ENCODE measurements at regions not wholly inside any gene's neighbourhood (a gene's known extent, or its start where the extent isn't known, plus 50 kb on each side); places are given as distances from the start of the nearest gene placed in this dataset.

DNA sequence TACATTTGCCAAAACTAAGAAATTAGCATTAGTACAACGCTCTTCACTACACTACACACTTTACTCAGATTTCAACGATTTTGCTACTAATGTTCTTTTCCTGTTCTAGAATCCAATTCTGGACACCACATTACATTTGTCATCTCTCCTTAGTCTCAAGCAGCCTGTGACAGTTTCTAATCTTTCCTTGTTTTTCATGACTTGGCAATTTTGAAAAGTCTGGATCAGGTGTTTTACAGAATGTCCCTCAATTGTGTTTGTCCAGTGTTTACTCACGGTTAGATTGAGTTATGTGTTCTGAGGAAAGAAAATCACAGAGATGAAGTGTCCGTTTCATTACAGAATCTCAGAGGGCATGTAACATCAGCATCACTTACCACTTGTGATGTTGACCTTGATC lies 372.6 kb downstream of the TFAP2A start:
- H3K27ac Mint-ChIP-seq, result no peak overlapping the region
- H3K36me3 Mint-ChIP-seq (ENCODE audit: low read depth), result no peaks in the 10 kb centered on the region
- no peak overlapping the region for H3K4me3 Mint-ChIP-seq
- peaks cover 7% of the 10 kb centered on the region for H3K27me3 Mint-ChIP-seq (ENCODE audit: low read depth)
- TF ChIP-seq, protein P1, sequence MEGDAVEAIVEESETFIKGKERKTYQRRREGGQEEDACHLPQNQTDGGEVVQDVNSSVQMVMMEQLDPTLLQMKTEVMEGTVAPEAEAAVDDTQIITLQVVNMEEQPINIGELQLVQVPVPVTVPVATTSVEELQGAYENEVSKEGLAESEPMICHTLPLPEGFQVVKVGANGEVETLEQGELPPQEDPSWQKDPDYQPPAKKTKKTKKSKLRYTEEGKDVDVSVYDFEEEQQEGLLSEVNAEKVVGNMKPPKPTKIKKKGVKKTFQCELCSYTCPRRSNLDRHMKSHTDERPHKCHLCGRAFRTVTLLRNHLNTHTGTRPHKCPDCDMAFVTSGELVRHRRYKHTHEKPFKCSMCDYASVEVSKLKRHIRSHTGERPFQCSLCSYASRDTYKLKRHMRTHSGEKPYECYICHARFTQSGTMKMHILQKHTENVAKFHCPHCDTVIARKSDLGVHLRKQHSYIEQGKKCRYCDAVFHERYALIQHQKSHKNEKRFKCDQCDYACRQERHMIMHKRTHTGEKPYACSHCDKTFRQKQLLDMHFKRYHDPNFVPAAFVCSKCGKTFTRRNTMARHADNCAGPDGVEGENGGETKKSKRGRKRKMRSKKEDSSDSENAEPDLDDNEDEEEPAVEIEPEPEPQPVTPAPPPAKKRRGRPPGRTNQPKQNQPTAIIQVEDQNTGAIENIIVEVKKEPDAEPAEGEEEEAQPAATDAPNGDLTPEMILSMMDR (IDR thresholded peaks at IDR 0.05; ENCODE audit: unreplicated experiment in 3 of 3), result no peak
- H3K4me1 Mint-ChIP-seq, result no peaks in the 10 kb centered on the region
- H3K9me3 Mint-ChIP-seq, result no peaks in the 10 kb centered on the region

DNA sequence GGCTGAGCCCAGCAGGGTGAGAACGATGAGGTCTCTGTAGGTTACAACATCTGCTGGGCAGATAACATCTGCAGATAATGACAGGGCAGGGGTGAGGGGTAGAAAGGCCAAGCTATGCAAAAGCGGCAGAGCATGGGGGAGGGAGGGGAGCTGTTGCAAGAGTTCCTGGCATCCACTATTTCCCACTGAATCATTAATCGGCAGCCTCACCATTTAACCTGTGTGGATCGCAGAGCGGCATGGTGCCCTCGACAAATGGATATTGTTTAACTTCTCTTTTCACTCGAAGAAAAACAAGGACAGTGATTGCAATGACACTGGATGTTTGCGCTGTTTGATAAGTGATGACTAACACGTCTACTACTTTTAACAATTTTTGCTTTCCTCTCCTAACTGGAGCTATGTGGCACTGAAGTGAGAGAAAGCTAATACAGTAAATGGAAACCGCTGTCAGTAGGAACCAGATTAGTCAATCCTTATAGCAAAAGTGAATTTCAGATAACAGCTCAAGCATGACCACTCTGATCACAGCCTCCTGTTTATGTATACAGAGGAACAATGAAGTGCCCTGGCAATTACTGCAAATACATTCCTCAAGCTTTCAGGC lies 381.5 kb downstream of the TFAP2A start:
- TF ChIP-seq, protein P1 (IDR thresholded peaks at IDR 0.05; ENCODE audit: unreplicated experiment in 3 of 3), result no peak
- Mint-ChIP-seq H3K4me3 (no peak overlapping the region), H3K9me3 (no peaks in the 10 kb centered on the region), H3K4me1 (no peaks in the 10 kb centered on the region), H3K27ac (peak overlapping the region in 1 of 3 experiments; percentile 21), H3K27me3 (ENCODE audit: low read depth) (peaks cover 3% of the 10 kb centered on the region), H3K36me3 (ENCODE audit: low read depth) (no peaks in the 10 kb centered on the region)

- no peaks in the 10 kb centered on the region for H3K9me3 Mint-ChIP-seq
- no peaks in the 10 kb centered on the region for H3K4me1 Mint-ChIP-seq
- H3K27ac Mint-ChIP-seq, result no peak overlapping the region
- no peak overlapping the region for H3K4me3 Mint-ChIP-seq
- no peaks in the 10 kb centered on the region for H3K36me3 Mint-ChIP-seq (ENCODE audit: low read depth)
- H3K27me3 Mint-ChIP-seq (ENCODE audit: low read depth), result no peaks in the 10 kb centered on the region
- TF ChIP-seq, protein P1 (IDR thresholded peaks at IDR 0.05; ENCODE audit: unreplicated experiment in 3 of 3), result no peak
Measured at GRCh38 chr6:10031617-10032016, 383.3 kb downstream of the TFAP2A start.

- Mint-ChIP-seq H3K9me3 (no peaks in the 10 kb centered on the region), H3K36me3 (ENCODE audit: low read depth) (no peaks in the 10 kb centered on the region), H3K27ac (no peak overlapping the region), H3K4me3 (no peak overlapping the region), H3K4me1 (no peaks in the 10 kb centered on the region), H3K27me3 (ENCODE audit: low read depth) (no peaks in the 10 kb centered on the region)
- TF ChIP-seq, protein P1 (IDR thresholded peaks at IDR 0.05; ENCODE audit: unreplicated experiment in 3 of 3), result peak; percentile 35 to 57 (median 35)
Measured at GRCh38 chr6:10030942-10031537, 383.8 kb downstream of the TFAP2A start.

DNA sequence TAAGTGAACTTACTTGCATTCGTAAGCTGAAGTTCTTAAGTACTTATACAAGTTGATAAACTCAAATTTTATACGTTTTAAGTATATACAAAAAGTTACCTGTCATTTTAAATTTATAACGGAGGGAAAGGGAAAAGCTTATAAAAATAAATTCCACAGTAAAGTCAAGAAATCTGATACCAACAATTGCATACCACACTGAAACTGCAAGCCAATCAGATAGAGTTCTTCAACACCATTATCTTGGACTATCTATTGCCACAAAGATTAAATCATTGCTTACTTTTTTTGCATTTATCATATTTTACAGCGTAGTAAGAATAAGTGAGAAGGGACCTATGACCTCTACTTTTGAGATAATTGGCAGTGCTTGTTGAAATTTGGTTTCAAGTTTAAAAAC lies 386.7 kb downstream of the TFAP2A start:
- no peak overlapping the region for H3K27ac Mint-ChIP-seq
- no peak overlapping the region for H3K4me3 Mint-ChIP-seq
- no peaks in the 10 kb centered on the region for H3K9me3 Mint-ChIP-seq

More for the DNA sequence above, 386.7 kb downstream of the TFAP2A start:
- TF ChIP-seq, protein P1 (IDR thresholded peaks at IDR 0.05; ENCODE audit: unreplicated experiment in 3 of 3), result no peak
- H3K27me3 Mint-ChIP-seq (ENCODE audit: low read depth), result peaks cover 2% of the 10 kb centered on the region
- H3K36me3 Mint-ChIP-seq (ENCODE audit: low read depth), result no peaks in the 10 kb centered on the region
- H3K4me1 Mint-ChIP-seq, result no peaks in the 10 kb centered on the region

Measured in nephron (organoid).